ENCODE measurements at regions not wholly inside any gene's neighbourhood (a gene's known extent, or its start where the extent isn't known, plus 50 kb on each side); places are given as distances from the start of the nearest gene placed in this dataset.

DNA sequence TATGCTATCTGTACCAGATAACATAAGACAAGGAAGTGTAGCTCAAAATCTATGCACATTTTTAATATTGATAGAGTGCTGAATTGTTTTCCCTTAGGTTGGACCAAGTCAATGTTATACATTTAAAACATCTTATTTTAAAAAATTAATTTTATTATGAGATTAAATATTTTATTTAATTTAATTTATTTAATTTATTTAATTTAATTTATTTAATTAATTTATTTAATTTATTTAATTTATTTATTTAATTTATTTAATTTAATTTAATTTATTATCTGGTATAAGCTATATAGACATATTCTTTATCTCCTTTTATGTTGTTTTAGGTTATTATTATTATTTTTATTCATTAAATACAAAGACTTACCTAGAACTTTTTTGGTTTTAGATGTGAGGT lies 551.7 kb upstream of the LRRTM1 start:
- no peak overlapping the region for H3K9ac ChIP-seq (ENCODE audit: insufficient read length)
- H3K27ac ChIP-seq: no peak overlapping the region
- TF ChIP-seq FOXP2 (optimal IDR thresholded peaks at IDR 0.05; ENCODE audit: control extremely low read depth, extremely low read length, insufficient read depth) (no peak), POLR2AphosphoS5 (IDR thresholded peaks at IDR 0.05; ENCODE audit: borderline replicate concordance, low read depth, low read length) (no peak), EZH2 (IDR thresholded peaks at IDR 0.05) (no peak)
- no peak for DNase-seq (ENCODE audit: low read depth, low spot score)
- H3K36me3 ChIP-seq (ENCODE audit: insufficient read depth, low read length): no peaks in the 10 kb centered on the region
- H3K4me3 ChIP-seq: no peak overlapping the region
- H3K9me3 ChIP-seq (ENCODE audit: low read depth, low read length): no peaks in the 10 kb centered on the region

DNA sequence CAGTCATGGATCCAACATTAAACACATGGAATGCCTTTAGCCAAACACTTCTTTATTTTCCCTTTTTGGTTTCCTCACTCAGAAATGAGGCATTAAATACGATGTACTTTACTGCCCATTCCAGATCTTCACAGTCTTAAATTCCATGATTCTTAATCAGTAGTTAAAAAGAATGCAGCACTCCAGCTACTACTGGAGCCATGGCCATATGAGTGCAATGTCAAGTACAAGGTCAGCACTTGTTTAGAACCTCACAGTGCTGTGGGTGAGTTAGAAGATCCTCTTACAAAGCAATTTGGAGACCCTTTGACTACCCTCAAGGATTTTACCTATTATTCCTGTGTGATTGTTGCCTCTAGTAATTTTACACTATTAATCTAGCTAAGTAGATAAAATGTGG lies 550.3 kb upstream of the LRRTM1 start:
- TF ChIP-seq EZH2 (IDR thresholded peaks at IDR 0.05) (no peak), POLR2AphosphoS5 (IDR thresholded peaks at IDR 0.05; ENCODE audit: borderline replicate concordance, low read depth, low read length) (no peak)

DNA sequence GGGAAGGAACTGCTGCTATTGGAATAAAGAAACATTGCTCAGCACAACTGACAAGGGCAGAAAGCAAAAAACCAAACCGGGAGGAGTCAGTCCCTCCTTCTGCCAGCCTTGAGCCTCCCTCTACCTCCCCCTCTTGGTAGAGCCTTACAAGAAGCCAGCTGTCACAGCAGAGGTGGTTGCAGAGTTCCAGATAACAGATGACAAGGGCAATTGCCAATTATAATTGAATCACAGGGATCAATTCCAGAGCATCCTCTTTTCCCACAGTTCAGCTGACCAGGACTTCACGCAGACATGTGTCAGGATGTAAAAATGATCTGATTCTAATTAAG lies 548.2 kb upstream of the LRRTM1 start:
- no peak overlapping the region for H3K4me3 ChIP-seq
- H3K9ac ChIP-seq (ENCODE audit: insufficient read length): no peak overlapping the region
- TF ChIP-seq POLR2AphosphoS5 (IDR thresholded peaks at IDR 0.05; ENCODE audit: borderline replicate concordance, low read depth, low read length) (no peak), EZH2 (IDR thresholded peaks at IDR 0.05) (no peak), FOXP2 (optimal IDR thresholded peaks at IDR 0.05; ENCODE audit: control extremely low read depth, extremely low read length, insufficient read depth) (no peak)
- H3K9me3 ChIP-seq (ENCODE audit: low read depth, low read length): no peaks in the 10 kb centered on the region
- H3K36me3 ChIP-seq (ENCODE audit: insufficient read depth, low read length): no peaks in the 10 kb centered on the region
- H3K27ac ChIP-seq: no peak overlapping the region
- no peak for DNase-seq (ENCODE audit: low read depth, low spot score)

More for the DNA sequence above, 550.3 kb upstream of the LRRTM1 start:
- H3K36me3 ChIP-seq (ENCODE audit: insufficient read depth, low read length): no peaks in the 10 kb centered on the region
- H3K27ac ChIP-seq: no peak overlapping the region
- H3K9ac ChIP-seq (ENCODE audit: insufficient read length): no peak overlapping the region
- H3K4me3 ChIP-seq: no peak overlapping the region
- DNase-seq (ENCODE audit: low read depth, low spot score): no peak
- H3K9me3 ChIP-seq (ENCODE audit: low read depth, low read length): no peaks in the 10 kb centered on the region

DNA sequence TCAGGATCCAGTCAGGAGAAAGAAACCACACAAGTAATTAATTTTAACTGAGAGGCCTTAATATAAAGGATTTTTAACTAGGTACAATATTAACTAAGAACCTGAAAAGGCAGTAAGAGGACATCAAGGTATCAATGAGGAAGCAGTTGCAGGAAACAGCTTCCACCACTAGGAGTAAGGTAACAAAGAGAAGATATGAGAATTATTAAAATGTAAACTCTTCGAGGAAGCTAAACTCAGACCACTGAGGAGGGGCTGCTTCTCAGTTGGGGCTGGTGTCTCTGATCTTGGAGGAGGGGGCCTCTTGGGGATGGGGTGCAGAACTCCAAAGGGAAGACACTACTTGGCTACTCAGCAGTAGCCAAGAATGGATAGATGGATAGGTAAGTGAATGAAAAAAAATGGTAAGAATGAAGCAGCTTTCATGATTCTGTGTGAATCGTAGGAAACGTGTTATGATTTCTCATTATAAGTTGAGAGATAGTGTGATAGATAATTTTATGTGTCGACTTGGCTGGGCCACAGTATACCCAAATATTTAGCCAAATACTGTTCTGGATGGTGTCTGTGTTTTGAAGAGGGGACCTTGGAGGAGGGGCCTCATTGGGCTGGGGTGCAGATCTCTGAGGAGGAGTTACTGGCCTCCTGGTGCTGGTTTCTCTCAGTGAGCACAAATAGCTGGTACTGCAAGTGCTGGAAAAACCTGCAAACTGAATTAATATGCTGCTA lies 547.7 kb upstream of the LRRTM1 start:
- Histone ChIP-seq H3K27ac (no peak overlapping the region), H3K9ac (ENCODE audit: insufficient read length) (no peak overlapping the region), H3K9me3 (ENCODE audit: low read depth, low read length) (no peaks in the 10 kb centered on the region), H3K36me3 (ENCODE audit: insufficient read depth, low read length) (no peaks in the 10 kb centered on the region), H3K4me3 (no peak overlapping the region)
- TF ChIP-seq FOXP2 (optimal IDR thresholded peaks at IDR 0.05; ENCODE audit: control extremely low read depth, extremely low read length, insufficient read depth) (no peak), EZH2 (IDR thresholded peaks at IDR 0.05) (no peak), POLR2AphosphoS5 (IDR thresholded peaks at IDR 0.05; ENCODE audit: borderline replicate concordance, low read depth, low read length) (no peak)
- no peak for DNase-seq (ENCODE audit: low read depth, low spot score)

DNA sequence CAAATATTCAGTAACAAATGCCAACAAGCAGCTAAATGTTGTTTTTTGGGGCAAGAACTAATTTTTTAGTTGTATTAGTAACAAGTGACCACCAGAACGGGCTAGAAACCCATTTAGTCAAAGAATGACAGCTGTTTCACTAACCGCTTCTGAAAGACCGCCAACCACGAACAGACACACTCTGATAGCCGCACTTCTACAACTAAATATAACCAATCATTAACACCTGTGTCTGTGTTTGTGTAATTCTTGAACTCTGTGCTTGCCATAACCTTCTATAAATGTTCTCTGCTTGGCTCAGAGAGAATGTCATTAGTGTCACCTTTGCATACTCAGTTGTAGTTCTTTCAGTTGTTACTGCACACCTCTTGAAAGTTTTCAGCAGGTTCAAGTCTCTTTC lies 526.3 kb upstream of the LRRTM1 start:
- TF ChIP-seq FOXP2 (optimal IDR thresholded peaks at IDR 0.05; ENCODE audit: control extremely low read depth, extremely low read length, insufficient read depth) (no peak), EZH2 (IDR thresholded peaks at IDR 0.05) (no peak), POLR2AphosphoS5 (IDR thresholded peaks at IDR 0.05; ENCODE audit: borderline replicate concordance, low read depth, low read length) (no peak)
- no peak for DNase-seq (ENCODE audit: low read depth, low spot score)
- no peak overlapping the region for H3K9ac ChIP-seq (ENCODE audit: insufficient read length)
- no peaks in the 10 kb centered on the region for H3K36me3 ChIP-seq (ENCODE audit: insufficient read depth, low read length)
- no peak overlapping the region for H3K27ac ChIP-seq
- no peaks in the 10 kb centered on the region for H3K9me3 ChIP-seq (ENCODE audit: low read depth, low read length)
- H3K4me3 ChIP-seq: no peak overlapping the region

DNA sequence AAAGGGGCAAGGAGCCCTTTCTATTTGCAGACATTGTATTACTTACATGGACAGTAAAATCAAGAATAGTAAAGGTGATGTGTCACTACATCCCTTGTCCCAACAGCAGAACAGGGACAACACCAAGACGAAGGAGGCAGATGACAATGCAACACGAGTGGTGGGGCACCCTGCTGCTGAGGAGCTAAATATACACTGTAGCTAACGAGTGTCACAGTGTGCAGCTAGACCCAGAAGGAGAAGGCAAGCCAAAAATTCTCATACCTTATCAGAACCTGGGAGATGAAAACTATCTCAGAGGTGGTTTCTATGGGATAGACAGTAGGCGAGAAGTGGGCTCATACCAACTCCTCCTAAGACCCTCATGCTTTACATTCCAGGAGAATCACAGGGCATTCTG lies 518.4 kb upstream of the LRRTM1 start:
- no peak for TF ChIP-seq POLR2AphosphoS5 (IDR thresholded peaks at IDR 0.05; ENCODE audit: borderline replicate concordance, low read depth, low read length)
- TF ChIP-seq FOXP2 (optimal IDR thresholded peaks at IDR 0.05; ENCODE audit: control extremely low read depth, extremely low read length, insufficient read depth): no peak
- TF ChIP-seq EZH2 (IDR thresholded peaks at IDR 0.05): no peak
- no peak overlapping the region for H3K4me3 ChIP-seq
- H3K36me3 ChIP-seq (ENCODE audit: insufficient read depth, low read length): no peaks in the 10 kb centered on the region
- H3K9me3 ChIP-seq (ENCODE audit: low read depth, low read length): no peaks in the 10 kb centered on the region
- DNase-seq (ENCODE audit: low read depth, low spot score): no peak
- no peak overlapping the region for H3K9ac ChIP-seq (ENCODE audit: insufficient read length)
- H3K27ac ChIP-seq: no peak overlapping the region

DNA sequence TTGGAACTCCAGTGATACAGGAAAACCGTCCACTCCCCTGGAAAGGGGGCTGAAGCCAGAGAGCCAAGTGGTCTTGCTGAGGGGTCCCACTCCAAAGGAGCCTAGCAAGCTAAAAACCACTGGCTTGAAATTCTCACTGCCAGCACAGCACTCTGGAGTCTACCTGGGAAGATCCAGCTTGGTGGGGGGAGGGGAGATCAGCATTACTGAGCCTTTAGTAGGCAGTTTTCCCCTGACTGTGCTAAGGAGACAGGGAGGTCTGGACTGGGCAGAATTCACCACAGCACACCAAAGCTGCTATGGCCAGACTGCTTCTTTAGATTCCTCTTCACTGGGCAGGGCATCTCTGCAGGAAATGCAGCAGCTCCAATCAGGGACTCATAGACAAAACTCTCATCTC lies 510.7 kb upstream of the LRRTM1 start:
- no peaks in the 10 kb centered on the region for H3K36me3 ChIP-seq (ENCODE audit: insufficient read depth, low read length)
- H3K9ac ChIP-seq (ENCODE audit: insufficient read length): no peak overlapping the region
- H3K4me3 ChIP-seq: no peak overlapping the region
- H3K9me3 ChIP-seq (ENCODE audit: low read depth, low read length): no peaks in the 10 kb centered on the region
- no peak for DNase-seq (ENCODE audit: low read depth, low spot score)
- no peak overlapping the region for H3K27ac ChIP-seq
- no peak for TF ChIP-seq EZH2 (IDR thresholded peaks at IDR 0.05)
- TF ChIP-seq POLR2AphosphoS5 (IDR thresholded peaks at IDR 0.05; ENCODE audit: borderline replicate concordance, low read depth, low read length): no peak
- TF ChIP-seq FOXP2 (optimal IDR thresholded peaks at IDR 0.05; ENCODE audit: control extremely low read depth, extremely low read length, insufficient read depth): no peak

DNA sequence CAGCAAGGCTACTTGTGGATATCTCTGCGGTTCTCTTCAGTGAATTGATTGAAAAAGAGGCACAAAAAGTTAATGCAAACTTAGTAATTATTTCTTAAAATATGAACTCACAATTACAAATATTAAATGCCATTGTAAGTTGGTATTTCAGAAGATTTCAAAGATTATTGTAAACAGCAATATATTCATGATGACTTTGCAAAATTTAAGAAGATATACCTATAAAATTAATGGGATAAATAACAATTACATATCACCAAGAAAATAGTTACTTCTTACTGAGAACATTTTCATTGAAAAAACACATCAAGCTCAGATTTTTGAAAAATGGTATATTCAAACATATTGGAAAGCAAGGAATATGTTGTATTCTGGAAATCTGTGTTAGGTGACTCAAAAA lies 482.0 kb upstream of the LRRTM1 start:
- TF ChIP-seq POLR2AphosphoS5 (IDR thresholded peaks at IDR 0.05; ENCODE audit: borderline replicate concordance, low read depth, low read length) (no peak), EZH2 (IDR thresholded peaks at IDR 0.05) (no peak), FOXP2 (optimal IDR thresholded peaks at IDR 0.05; ENCODE audit: control extremely low read depth, extremely low read length, insufficient read depth) (no peak)
- Histone ChIP-seq H3K9ac (ENCODE audit: insufficient read length) (no peak overlapping the region), H3K9me3 (ENCODE audit: low read depth, low read length) (no peaks in the 10 kb centered on the region)

DNA sequence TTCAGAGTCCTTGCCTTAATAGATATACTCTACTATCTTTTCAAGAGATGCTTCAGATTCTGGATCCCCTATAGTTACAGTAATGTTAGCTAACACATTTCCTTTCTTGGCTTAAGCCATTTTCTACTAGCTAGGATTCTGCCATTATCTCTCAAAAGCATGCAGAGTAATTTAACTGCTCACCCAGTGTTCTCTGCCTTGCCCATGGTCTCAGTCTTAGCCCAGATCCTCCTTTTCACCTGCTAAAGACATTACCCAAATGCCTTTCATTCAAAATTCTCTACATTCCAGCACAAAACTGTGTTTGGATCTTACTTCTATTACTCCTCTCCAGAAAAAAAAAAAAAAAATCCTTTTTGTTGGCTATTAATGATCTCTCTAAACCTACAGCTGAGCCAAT lies 474.2 kb upstream of the LRRTM1 start:
- TF ChIP-seq POLR2AphosphoS5 (IDR thresholded peaks at IDR 0.05; ENCODE audit: borderline replicate concordance, low read depth, low read length) (no peak), EZH2 (IDR thresholded peaks at IDR 0.05) (no peak), FOXP2 (optimal IDR thresholded peaks at IDR 0.05; ENCODE audit: control extremely low read depth, extremely low read length, insufficient read depth) (no peak)

More for the DNA sequence above, 482.0 kb upstream of the LRRTM1 start:
- H3K27ac ChIP-seq: no peak overlapping the region
- H3K36me3 ChIP-seq (ENCODE audit: insufficient read depth, low read length): no peaks in the 10 kb centered on the region
- no peak overlapping the region for H3K4me3 ChIP-seq
- no peak for DNase-seq (ENCODE audit: low read depth, low spot score)

More for the DNA sequence above, 474.2 kb upstream of the LRRTM1 start:
- Histone ChIP-seq H3K9ac (ENCODE audit: insufficient read length) (no peak overlapping the region), H3K36me3 (ENCODE audit: insufficient read depth, low read length) (no peaks in the 10 kb centered on the region), H3K4me3 (no peak overlapping the region), H3K27ac (no peak overlapping the region), H3K9me3 (ENCODE audit: low read depth, low read length) (no peaks in the 10 kb centered on the region)
- no peak for DNase-seq (ENCODE audit: low read depth, low spot score)

Data from SK-N-MC (cell line).